Naive thymus-derived CD4-positive, alpha-beta T cell (primary cell): ENCODE measurements at regions not wholly inside any gene's neighbourhood (a gene's known extent, or its start where the extent isn't known, plus 50 kb on each side); places are given as distances from the start of the nearest gene placed in this dataset.

Source experiments
- ATAC-seq: fragments of 150-1000 bp; cut with Tn5 transposase; 2 replicates; pipeline ENCODE4 v1.10.0; 2021; ENCODE audit warnings: mild to moderate bottlenecking, moderate library complexity
- CTCF ChIA-PET: fragments of 350-600 bp; sonication (Branson Sonifier 250); formaldehyde crosslinking; loops from one replicate; lab custom pipeline; 2021; ENCODE audit warnings: antibody characterized with exemption; lab: Charles Lee
- POLR2A ChIA-PET: fragments of 350-600 bp; sonication (Branson Sonifier 250); formaldehyde crosslinking; loops from one replicate; lab custom pipeline; 2021; ENCODE audit warnings: antibody characterized with exemption, inconsistent platforms; lab: Charles Lee
- DNase-seq, 9 donors: peaks; one replicate each; pipeline versions ENCODE4 v3.0.0 to v3.0.0-alpha.2; 2020 to 2022; ENCODE audit warnings: mixed read lengths in 1 of 9
- H3K27ac ChIP-seq: one replicate; pipeline ENCODE4 v1.7.0; 2013; ENCODE audit warnings: mild to moderate bottlenecking, low read depth, low read length, moderate library complexity
- H3K27me3 ChIP-seq, 2 donors: one replicate each; pipeline ENCODE4 v1.7.0; 2013; ENCODE audit warnings: low read length in 2 of 2, mild to moderate bottlenecking in 2 of 2, moderate library complexity in 2 of 2; ENCODE audit not compliant: control insufficient read depth in 2 of 2, insufficient read depth in 2 of 2
- H3K36me3 ChIP-seq, 3 experiments: 1 replicate in 2 of 3; 2 replicates in 1 of 3; pipeline ENCODE4 v1.7.0; 2013; ENCODE audit warnings: low read length in 3 of 3, mild to moderate bottlenecking in 3 of 3, moderate library complexity in 1 of 3; ENCODE audit not compliant: insufficient read depth in 3 of 3, control insufficient read depth in 2 of 3
- H3K4me1 ChIP-seq, 2 donors: one replicate each; pipeline ENCODE4 v1.7.0; 2013; ENCODE audit warnings: low read length in 2 of 2, mild to moderate bottlenecking in 2 of 2, moderate library complexity in 1 of 2; ENCODE audit not compliant: control insufficient read depth in 2 of 2, insufficient read depth in 2 of 2
- H3K4me3 ChIP-seq: 2 replicates; pipeline ENCODE4 v1.7.0; 2013; ENCODE audit warnings: mild to moderate bottlenecking, low read length
- H3K9me3 ChIP-seq, 3 experiments: 1 replicate in 2 of 3; 2 replicates in 1 of 3; pipeline ENCODE4 v1.7.0; 2013; ENCODE audit warnings: low read length in 3 of 3; ENCODE audit not compliant: control insufficient read depth in 2 of 3
- H3K27ac Mint-ChIP-seq, 9 donors: one replicate each; pipeline ENCODE4 v1.8.0; 2020 to 2022; ENCODE audit warnings: mixed read lengths in 9 of 9, mild to moderate bottlenecking in 8 of 9, moderate library complexity in 5 of 9, inconsistent platforms in 2 of 9
- H3K27me3 Mint-ChIP-seq, 5 donors: one replicate each; pipeline ENCODE4 v1.8.0; 2021 to 2022; ENCODE audit warnings: mixed read lengths in 5 of 5, mild to moderate bottlenecking in 1 of 5
- H3K36me3 Mint-ChIP-seq, 5 donors: one replicate each; pipeline ENCODE4 v1.8.0; 2020 to 2022; ENCODE audit warnings: mixed read lengths in 5 of 5, mild to moderate bottlenecking in 3 of 5, inconsistent platforms in 1 of 5
- H3K4me1 Mint-ChIP-seq, 7 donors: one replicate each; pipeline ENCODE4 v1.8.0; 2020 to 2022; ENCODE audit warnings: mixed read lengths in 7 of 7, mild to moderate bottlenecking in 3 of 7, inconsistent platforms in 1 of 7
- H3K4me3 Mint-ChIP-seq, 10 donors: one replicate each; pipeline ENCODE4 v1.8.0; 2020 to 2022; ENCODE audit warnings: mild to moderate bottlenecking in 10 of 10, mixed read lengths in 10 of 10, moderate library complexity in 6 of 10, inconsistent platforms in 2 of 10
- H3K9me3 Mint-ChIP-seq, 11 donors: one replicate each; pipeline ENCODE4 v1.8.0; 2020 to 2022; ENCODE audit warnings: mixed read lengths in 11 of 11, mild to moderate bottlenecking in 4 of 11, inconsistent platforms in 1 of 11, moderate library complexity in 1 of 11
- intact Hi-C, 2 donors: fragments of 100-400 bp; cut with micrococcal nuclease; formaldehyde crosslinking; loops; one replicate each; pipeline ENCODE4 v1.15.1; 2023

DNA sequence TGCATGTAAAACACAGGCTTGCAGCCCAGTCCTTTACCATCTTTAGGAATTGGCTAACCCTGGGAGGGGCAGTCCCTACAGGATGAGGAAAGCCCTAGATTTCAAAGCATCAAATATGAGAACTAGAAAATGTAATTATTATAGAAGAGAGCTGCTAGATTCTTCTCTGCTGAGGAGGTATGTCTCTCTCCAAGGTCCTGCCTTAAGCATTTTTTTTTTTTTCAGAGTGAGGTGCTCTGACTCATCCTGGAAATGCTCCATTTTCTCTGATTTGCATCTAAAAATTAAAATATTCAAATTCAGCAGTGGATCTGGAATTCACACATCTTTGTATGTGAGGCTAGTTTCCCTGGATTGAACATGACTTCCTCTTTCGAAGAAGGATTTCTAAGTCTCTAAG lies 149.8 kb downstream of the ZNF648 start:
- H3K27me3 ChIP-seq = no peaks in the 10 kb centered on the region
- Mint-ChIP-seq H3K9me3 (peaks cover 0 to 4% (median 0%) of the 10 kb centered on the region in 11 donors), H3K27ac (no peak overlapping the region), H3K4me3 (no peak overlapping the region), H3K36me3 (peaks cover 0 to 3% (median 0%) of the 10 kb centered on the region in 5 donors), H3K27me3 (peaks cover 4 to 25% (median 22%) of the 10 kb centered on the region in 5 donors), H3K4me1 (no peaks in the 10 kb centered on the region)
- DNase-seq (no peak), ATAC-seq (no peak)
- no peak overlapping the region for H3K27ac ChIP-seq
- no peaks in the 10 kb centered on the region for H3K36me3 ChIP-seq
- no peak overlapping the region for H3K4me3 ChIP-seq
- no peaks in the 10 kb centered on the region for H3K4me1 ChIP-seq
- CTCF ChIA-PET = no interaction called here
- no peaks in the 10 kb centered on the region for H3K9me3 ChIP-seq
- POLR2A ChIA-PET = no interaction called here
- intact Hi-C loops = no loop called here

DNA sequence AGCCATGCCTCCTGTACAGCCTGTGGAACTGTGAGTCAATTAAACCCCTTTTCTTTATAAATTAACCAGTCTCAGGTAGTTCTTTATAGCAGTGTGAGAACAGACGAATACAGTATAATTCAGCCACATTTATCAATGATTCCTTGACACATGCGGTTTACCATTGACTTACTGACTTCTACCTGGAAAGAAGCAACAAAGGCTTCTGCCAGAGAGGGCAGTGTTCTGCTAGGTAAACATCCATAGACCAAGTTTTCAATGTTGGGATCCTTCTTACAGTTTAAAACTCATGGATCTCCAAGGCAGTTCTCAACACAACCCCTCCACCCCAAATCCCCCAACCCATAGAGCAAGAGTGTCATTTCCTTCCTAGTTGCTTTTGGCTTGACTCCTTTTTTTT lies 150.6 kb downstream of the ZNF648 start:
- ChIA-PET POLR2A (no interaction called here), CTCF (no interaction called here)
- intact Hi-C loops = no loop called here
- peaks cover 0 to 3% (median 0%) of the 10 kb centered on the region in 5 donors for H3K36me3 Mint-ChIP-seq
- H3K27ac ChIP-seq = no peak overlapping the region
- H3K4me3 ChIP-seq = no peak overlapping the region
- no peaks in the 10 kb centered on the region for H3K4me1 Mint-ChIP-seq
- no peak for ATAC-seq
- H3K9me3 Mint-ChIP-seq = peaks cover 0 to 4% (median 0%) of the 10 kb centered on the region in 11 donors
- no peak overlapping the region for H3K4me3 Mint-ChIP-seq
- no peak for DNase-seq
- H3K36me3 ChIP-seq = no peaks in the 10 kb centered on the region
- H3K27me3 Mint-ChIP-seq = peaks cover 6 to 29% (median 22%) of the 10 kb centered on the region in 5 donors
- no peaks in the 10 kb centered on the region for H3K9me3 ChIP-seq
- no peaks in the 10 kb centered on the region for H3K27me3 ChIP-seq
- H3K27ac Mint-ChIP-seq = no peak overlapping the region
- no peaks in the 10 kb centered on the region for H3K4me1 ChIP-seq

DNA sequence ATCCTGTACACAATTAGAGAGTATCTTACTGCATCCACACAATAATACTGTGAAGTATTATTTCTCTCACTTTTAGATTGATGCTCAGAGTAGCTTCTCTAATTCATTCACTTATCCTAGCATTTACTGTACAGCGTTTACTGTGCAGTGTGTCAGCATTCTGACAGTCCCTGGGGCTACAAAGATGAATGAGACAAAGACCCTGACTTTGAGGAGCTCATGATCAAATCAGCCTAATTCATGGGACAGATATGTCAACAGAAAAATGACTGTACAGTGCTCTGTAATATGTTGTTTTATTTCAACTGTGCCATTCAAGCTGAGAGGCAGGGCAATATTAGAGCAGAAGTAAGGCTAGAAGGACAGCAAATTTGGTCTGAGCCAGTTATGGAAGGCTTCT lies 152.5 kb downstream of the ZNF648 start:
- no peak overlapping the region for H3K27ac ChIP-seq
- peaks cover 0 to 3% (median 0%) of the 10 kb centered on the region in 5 donors for H3K36me3 Mint-ChIP-seq
- DNase-seq = no peak
- peaks cover 0 to 4% (median 0%) of the 10 kb centered on the region in 11 donors for H3K9me3 Mint-ChIP-seq
- H3K27me3 ChIP-seq = no peaks in the 10 kb centered on the region
- H3K9me3 ChIP-seq = no peaks in the 10 kb centered on the region
- no peaks in the 10 kb centered on the region for H3K4me1 ChIP-seq
- no peak overlapping the region for H3K4me3 ChIP-seq
- POLR2A ChIA-PET = no interaction called here
- no peak overlapping the region for H3K27ac Mint-ChIP-seq
- no peaks in the 10 kb centered on the region for H3K4me1 Mint-ChIP-seq
- CTCF ChIA-PET = no interaction called here
- no peak for ATAC-seq
- intact Hi-C loops = no loop called here
- no peaks in the 10 kb centered on the region for H3K36me3 ChIP-seq
- H3K4me3 Mint-ChIP-seq = no peak overlapping the region
- peaks cover 8 to 35% (median 23%) of the 10 kb centered on the region in 5 donors for H3K27me3 Mint-ChIP-seq

DNA sequence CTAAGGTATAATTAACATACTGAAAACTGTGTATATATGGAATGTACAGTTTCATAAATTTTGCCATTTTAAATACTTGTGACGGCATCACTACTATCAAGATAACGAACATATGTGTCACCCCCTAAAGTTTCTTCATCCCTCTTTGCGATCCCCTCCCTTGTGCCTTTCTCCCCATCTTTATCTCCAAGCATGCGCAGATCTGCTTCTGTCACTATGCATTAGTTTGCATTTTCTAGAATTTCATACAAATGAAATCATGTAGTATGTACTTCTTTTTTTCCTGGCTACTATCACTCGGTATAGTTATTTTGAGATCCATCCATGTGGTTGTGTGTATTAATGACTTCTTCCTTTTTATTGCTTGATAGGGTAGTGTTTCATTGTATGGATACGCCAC lies 154.9 kb downstream of the ZNF648 start:
- H3K36me3 ChIP-seq = no peaks in the 10 kb centered on the region
- no peaks in the 10 kb centered on the region for H3K9me3 ChIP-seq
- no peak for DNase-seq
- no peak for ATAC-seq
- POLR2A ChIA-PET = no interaction called here
- Mint-ChIP-seq H3K27me3 (peaks cover 14 to 45% (median 31%) of the 10 kb centered on the region in 5 donors), H3K4me1 (no peaks in the 10 kb centered on the region), H3K36me3 (peaks cover 0 to 3% (median 0%) of the 10 kb centered on the region in 5 donors), H3K9me3 (peaks cover 0 to 4% (median 0%) of the 10 kb centered on the region in 11 donors), H3K27ac (no peak overlapping the region), H3K4me3 (no peak overlapping the region)
- H3K27ac ChIP-seq = no peak overlapping the region
- H3K4me1 ChIP-seq = no peaks in the 10 kb centered on the region
- H3K4me3 ChIP-seq = no peak overlapping the region
- no peaks in the 10 kb centered on the region for H3K27me3 ChIP-seq
- intact Hi-C loops = no loop called here
- CTCF ChIA-PET = no interaction called here

DNA sequence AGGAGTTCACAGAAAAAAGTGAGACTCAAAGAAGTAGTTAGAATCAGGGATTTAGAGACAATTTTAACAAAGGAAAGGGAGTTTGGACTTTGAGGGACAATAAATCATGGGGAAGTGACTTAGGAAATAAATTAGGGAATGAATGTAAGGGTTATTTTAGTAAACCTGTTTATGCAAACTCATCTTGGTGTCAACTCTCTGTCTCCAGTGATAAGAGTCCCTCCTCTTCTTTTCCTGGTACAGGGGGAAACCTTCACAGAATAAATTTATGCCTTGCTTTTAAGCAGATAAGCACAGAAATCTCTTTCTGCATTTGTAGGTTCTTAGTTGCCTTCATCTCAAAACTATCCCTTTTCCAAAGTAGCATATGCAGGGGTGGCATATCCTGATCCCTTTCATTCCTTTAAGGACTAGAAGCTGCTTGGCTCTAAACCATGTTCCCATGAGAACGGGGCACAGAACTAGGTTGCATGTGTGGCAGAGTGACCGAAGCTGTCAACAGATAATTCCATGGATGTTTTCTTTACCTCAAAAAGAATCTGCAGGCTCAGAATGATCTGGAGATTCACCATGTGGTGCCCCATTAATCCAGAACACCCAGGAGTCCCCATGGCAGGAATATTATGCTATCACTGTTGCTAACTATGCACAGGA lies 155.4 kb downstream of the ZNF648 start:
- DNase-seq (no peak), ATAC-seq (no peak)
- peaks cover 0 to 4% (median 0%) of the 10 kb centered on the region in 11 donors for H3K9me3 Mint-ChIP-seq
- H3K36me3 ChIP-seq = no peaks in the 10 kb centered on the region
- H3K27ac ChIP-seq = no peak overlapping the region
- no peak overlapping the region for H3K27ac Mint-ChIP-seq
- CTCF ChIA-PET = no interaction called here
- no peak overlapping the region for H3K4me3 ChIP-seq
- no peaks in the 10 kb centered on the region for H3K4me1 ChIP-seq
- POLR2A ChIA-PET = no interaction called here
- no peaks in the 10 kb centered on the region for H3K4me1 Mint-ChIP-seq
- no peaks in the 10 kb centered on the region for H3K27me3 ChIP-seq
- peaks cover 14 to 45% (median 30%) of the 10 kb centered on the region in 5 donors for H3K27me3 Mint-ChIP-seq
- H3K4me3 Mint-ChIP-seq = no peak overlapping the region
- intact Hi-C loops = no loop called here
- no peaks in the 10 kb centered on the region for H3K9me3 ChIP-seq
- peaks cover 0 to 3% (median 0%) of the 10 kb centered on the region in 5 donors for H3K36me3 Mint-ChIP-seq

DNA sequence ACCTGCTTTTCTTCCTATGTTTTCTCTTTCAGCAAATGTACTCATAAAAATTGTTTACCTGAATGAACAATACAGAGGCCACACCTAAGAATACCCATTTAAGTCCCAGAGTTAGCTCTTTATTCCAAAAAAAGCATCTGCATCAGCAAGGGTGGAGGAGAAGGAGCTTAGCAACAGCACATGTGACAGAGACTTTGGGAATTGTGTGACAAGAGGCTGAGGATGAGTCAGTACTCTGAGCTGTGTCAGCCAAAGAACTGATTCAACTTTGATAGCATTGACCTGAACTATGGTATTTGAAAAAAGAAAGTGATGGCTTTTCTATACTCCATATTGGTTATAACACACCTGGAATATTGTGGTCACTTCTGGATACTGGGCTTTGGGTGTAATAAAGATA lies 162.7 kb downstream of the ZNF648 start:
- intact Hi-C loops = no loop called here
- Histone ChIP-seq H3K36me3 (no peaks in the 10 kb centered on the region), H3K27me3 (no peaks in the 10 kb centered on the region), H3K4me1 (no peaks in the 10 kb centered on the region), H3K4me3 (no peak overlapping the region), H3K9me3 (no peaks in the 10 kb centered on the region), H3K27ac (no peak overlapping the region)
- Mint-ChIP-seq H3K9me3 (peaks cover 0 to under 1% (median 0%) of the 10 kb centered on the region in 11 donors), H3K27me3 (peaks cover 7 to 39% (median 18%) of the 10 kb centered on the region in 5 donors), H3K4me1 (no peaks in the 10 kb centered on the region), H3K27ac (no peak overlapping the region), H3K4me3 (no peak overlapping the region), H3K36me3 (no peaks in the 10 kb centered on the region)
- no peak for DNase-seq
- POLR2A ChIA-PET = no interaction called here
- ATAC-seq = no peak
- CTCF ChIA-PET = interaction anchor here (0.7 kb wide), 1 partner anchor 46 kb away, joined by 3 read pairs; no protein-coding TSS in a partner anchor

DNA sequence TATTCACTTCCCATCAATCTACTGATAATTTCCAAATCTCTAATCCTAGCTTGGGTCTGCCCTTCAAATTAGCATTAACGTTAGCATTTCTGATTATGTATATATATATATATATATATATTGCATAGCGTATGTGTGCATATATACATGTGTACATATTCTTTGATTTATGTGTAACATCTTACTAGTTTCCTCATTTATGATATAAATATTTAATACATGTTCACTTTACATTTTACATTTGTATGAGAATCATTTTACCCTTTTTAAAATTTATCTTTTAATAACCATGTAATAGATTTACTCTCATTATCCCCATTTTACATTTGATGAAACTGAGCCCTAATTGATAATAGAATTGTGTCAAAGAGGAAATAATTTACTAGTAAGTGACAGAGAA lies 164.7 kb downstream of the ZNF648 start:
- Histone ChIP-seq H3K4me3 (no peak overlapping the region), H3K36me3 (no peaks in the 10 kb centered on the region), H3K27me3 (no peaks in the 10 kb centered on the region), H3K9me3 (no peaks in the 10 kb centered on the region), H3K27ac (no peak overlapping the region), H3K4me1 (no peaks in the 10 kb centered on the region)
- H3K27me3 Mint-ChIP-seq = peaks cover 0 to 35% (median 11%) of the 10 kb centered on the region in 5 donors
- no peak overlapping the region for H3K4me3 Mint-ChIP-seq
- ChIA-PET CTCF (no interaction called here), POLR2A (interaction anchor here (0.6 kb wide), 1 partner anchor 1579 kb away, joined by 3 read pairs; no protein-coding TSS in a partner anchor)
- DNase-seq (no peak), ATAC-seq (no peak)
- no peak overlapping the region for H3K27ac Mint-ChIP-seq
- peaks cover 0 to 15% (median 1%) of the 10 kb centered on the region in 11 donors for H3K9me3 Mint-ChIP-seq
- H3K4me1 Mint-ChIP-seq = no peaks in the 10 kb centered on the region
- H3K36me3 Mint-ChIP-seq = no peaks in the 10 kb centered on the region
- intact Hi-C loops = no loop called here
